ENCODE measurements at regions not wholly inside any gene's neighbourhood (a gene's known extent, or its start where the extent isn't known, plus 50 kb on each side); places are given as distances from the start of the nearest gene placed in this dataset.

DNA sequence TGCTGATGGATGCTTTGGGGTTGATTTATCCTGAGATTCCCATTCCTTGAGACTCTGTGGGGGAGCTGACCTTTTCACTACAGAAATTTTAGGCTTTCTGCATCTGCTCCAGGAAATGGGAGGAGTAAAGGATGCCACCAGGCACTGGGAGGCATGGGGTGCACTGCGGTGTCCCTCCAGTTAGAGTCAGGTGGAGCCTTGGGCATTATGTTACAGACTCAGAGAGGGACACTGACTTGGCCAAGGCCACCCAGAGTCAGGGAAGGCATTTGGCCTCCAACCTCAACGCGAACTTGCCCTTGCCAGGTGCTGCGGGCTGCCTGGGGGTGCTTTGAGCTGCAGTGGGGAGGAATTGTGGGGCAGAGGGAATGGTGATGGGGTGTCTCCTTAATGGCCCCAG lies 58.0 kb upstream of the TBX3 start:
- H3K4me1 ChIP-seq (ENCODE audit: insufficient read depth, low read length), result peaks cover 6% of the 10 kb centered on the region; the same call in 1 of the 2 replicates
- no peaks in the 10 kb centered on the region for H3K9me3 ChIP-seq (ENCODE audit: control insufficient read depth, insufficient read depth, low read length)
- no peak overlapping the region for H3K9ac ChIP-seq (ENCODE audit: low read depth, low read length)
- no peaks in the 10 kb centered on the region for H3K36me3 ChIP-seq (ENCODE audit: insufficient read depth, low read length)

DNA sequence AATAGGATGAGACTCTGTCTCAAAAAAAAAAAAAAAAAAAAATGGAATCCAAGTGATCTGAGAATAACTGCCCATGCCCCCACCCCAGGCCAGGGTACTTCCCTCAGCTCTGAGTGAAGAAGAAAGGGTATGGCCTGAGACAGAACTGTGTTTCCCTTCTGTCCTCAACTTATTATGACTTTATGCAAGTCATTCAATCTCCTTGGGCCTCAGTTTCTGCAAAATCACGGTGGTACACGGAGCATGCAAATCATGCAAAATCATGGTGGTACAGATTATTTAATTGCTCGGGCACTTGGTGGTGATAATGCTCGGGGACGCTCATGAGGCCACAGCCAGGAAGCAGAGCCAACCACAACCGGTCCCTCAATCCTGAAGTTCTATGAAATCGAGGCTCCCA lies 56.5 kb upstream of the TBX3 start:
- H3K4me1 ChIP-seq (ENCODE audit: insufficient read depth, low read length), result peaks cover 6% of the 10 kb centered on the region; the same call in 1 of the 2 replicates
- no peaks in the 10 kb centered on the region for H3K9me3 ChIP-seq (ENCODE audit: control insufficient read depth, insufficient read depth, low read length)
- no peaks in the 10 kb centered on the region for H3K36me3 ChIP-seq (ENCODE audit: insufficient read depth, low read length)
- no peak overlapping the region for H3K9ac ChIP-seq (ENCODE audit: low read depth, low read length)

DNA sequence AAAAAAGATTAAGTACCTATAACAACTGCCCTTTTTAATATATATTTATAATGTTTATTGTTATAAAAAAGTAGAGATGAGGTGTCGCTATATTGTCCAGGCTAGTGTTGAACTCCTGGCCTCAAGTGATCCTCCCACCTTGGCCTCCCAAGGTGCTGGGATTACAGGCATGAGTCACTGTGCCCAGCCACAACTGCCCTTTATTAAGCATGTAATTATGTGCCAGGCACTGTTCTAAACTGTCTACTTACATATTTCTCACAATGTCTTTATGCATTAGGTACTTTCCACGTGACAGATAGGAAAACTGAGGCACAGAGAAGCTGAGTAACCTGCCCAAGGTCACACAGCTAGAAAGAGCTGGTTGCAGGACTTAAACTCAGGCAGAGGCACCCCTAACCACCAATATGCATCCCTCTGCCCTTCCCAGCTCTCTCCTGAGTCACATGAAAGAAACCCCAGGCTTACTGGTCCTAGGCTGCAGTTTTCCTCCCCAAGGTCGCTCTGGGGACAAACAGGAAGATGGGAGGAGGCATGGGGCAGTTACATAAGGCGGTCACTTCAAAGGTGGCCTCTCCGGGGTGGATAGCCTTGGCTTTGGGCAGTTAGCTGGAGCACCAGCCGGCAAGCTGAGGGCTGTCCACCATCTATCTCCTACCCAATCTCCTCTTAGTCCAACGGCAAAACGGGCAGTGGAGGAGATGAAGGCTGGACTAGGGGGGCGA lies 54.6 kb upstream of the TBX3 start:
- Histone ChIP-seq H3K9me3 (ENCODE audit: control insufficient read depth, insufficient read depth, low read length) (no peaks in the 10 kb centered on the region; the same call in 1 of the 2 replicates), H3K9ac (ENCODE audit: low read depth, low read length) (no peak overlapping the region), H3K4me1 (ENCODE audit: insufficient read depth, low read length) (peaks cover 14% of the 10 kb centered on the region; the same call in 1 of the 2 replicates), H3K36me3 (ENCODE audit: insufficient read depth, low read length) (no peaks in the 10 kb centered on the region)

DNA sequence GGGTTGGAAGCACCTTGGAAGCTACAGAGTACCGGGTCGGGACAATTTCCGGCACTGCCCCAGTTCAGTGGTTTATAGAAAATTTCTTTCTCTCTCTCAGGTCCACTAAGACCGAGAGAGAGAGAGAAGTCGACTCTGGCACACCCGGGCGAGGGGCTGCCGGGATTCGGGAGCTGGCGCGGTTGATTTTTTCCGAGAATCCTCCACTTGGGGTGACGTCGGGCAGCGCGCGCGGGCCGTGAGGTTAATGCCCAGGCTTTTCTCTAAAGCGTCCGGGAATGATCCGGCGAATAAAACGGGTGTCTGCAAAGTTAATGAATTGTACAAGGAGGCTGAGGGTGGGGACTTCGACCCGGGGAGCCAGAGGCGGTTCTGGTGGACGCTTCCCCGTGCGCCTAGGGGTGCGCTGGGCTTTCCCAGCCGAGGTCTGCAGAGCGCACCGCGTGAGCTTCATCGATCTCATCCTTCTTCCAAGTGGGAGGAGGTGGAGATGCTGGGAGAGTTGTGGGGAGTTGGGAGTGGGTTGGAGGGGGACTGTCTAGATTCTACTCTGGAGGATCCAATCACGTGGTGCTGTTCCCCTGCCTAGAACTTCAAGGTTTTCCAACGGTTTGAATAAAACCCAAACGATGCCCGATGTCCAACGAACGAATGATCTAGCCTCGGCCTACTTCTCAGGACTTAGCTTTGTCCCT lies 51.9 kb upstream of the TBX3 start:
- Histone ChIP-seq H3K9me3 (ENCODE audit: control insufficient read depth, insufficient read depth, low read length) (no peaks in the 10 kb centered on the region; the same call in 1 of the 2 replicates), H3K9ac (ENCODE audit: low read depth, low read length) (peak overlapping the region; percentile 63; the same call in 1 of the 2 replicates), H3K4me1 (ENCODE audit: insufficient read depth, low read length) (peaks cover 9% of the 10 kb centered on the region; the same call in 1 of the 2 replicates), H3K36me3 (ENCODE audit: insufficient read depth, low read length) (no peaks in the 10 kb centered on the region)

DNA sequence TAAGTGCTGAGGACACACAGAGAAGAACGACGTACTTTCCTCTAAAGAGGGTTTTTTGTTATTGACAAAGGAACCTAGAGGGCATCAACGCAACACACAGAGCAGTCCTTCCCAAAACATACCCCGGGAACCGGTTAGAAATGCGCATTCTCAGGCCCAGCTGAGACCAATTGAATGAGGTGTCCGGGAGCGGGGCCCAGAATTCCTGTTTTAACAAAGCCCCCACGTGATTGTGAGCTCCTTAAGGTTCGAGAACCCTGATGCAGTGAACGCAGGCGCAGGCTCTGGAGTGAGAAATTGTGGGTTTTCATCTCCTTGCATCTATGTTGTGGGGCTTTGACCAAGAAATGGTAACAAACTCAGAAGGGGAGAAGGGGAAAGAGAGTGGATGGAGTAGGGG lies 51.0 kb upstream of the TBX3 start:
- Histone ChIP-seq H3K36me3 (ENCODE audit: insufficient read depth, low read length) (no peaks in the 10 kb centered on the region), H3K9ac (ENCODE audit: low read depth, low read length) (peak overlapping the region; percentile 63; the same call in 1 of the 2 replicates), H3K9me3 (ENCODE audit: control insufficient read depth, insufficient read depth, low read length) (no peaks in the 10 kb centered on the region; the same call in 1 of the 2 replicates), H3K4me1 (ENCODE audit: insufficient read depth, low read length) (peaks cover 9% of the 10 kb centered on the region; the same call in 1 of the 2 replicates)

DNA sequence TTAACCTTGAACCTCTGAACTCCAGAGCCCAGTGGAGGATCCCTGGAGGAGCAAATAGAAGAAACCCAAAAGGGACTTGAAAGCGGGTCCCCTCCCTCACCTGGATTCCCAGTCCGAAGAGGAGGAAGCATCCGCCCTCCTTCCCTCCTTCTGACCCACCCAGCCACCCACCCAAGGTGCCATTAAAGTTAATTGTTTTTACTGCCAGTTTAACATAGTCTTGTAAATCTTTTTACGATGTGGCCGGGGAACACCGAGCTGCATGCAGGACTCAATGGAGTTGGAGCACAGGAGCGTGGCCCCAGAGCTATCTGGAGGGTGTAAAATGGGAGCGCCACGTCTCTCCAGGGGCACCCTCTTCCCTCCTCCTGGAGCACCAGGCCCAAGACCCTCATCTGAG lies 49.9 kb upstream of the TBX3 start:
- no peaks in the 10 kb centered on the region; the same call in 1 of the 2 replicates for H3K9me3 ChIP-seq (ENCODE audit: control insufficient read depth, insufficient read depth, low read length)
- H3K4me1 ChIP-seq (ENCODE audit: insufficient read depth, low read length), result peaks cover 9% of the 10 kb centered on the region; the same call in 1 of the 2 replicates
- no peak overlapping the region for H3K9ac ChIP-seq (ENCODE audit: low read depth, low read length)
- H3K36me3 ChIP-seq (ENCODE audit: insufficient read depth, low read length), result no peaks in the 10 kb centered on the region

Data from ES-I3 (cell line).